Sigmoid colon (tissue), 3 donors: ENCODE measurements at regions not wholly inside any gene's neighbourhood (a gene's known extent, or its start where the extent isn't known, plus 50 kb on each side); places are given as distances from the start of the nearest gene placed in this dataset.

Experiments used
- CTCF ChIP-seq, 4 experiments: fragments of 450-650 bp in 3 of 4; fragments of 200-600 bp in 1 of 4; IDR thresholded peaks; one replicate each; pipeline ENCODE4 v1.5.1; 2016 to 2019; ENCODE audit warnings: antibody characterized with exemption in 4 of 4, mild to moderate bottlenecking in 3 of 4, moderate library complexity in 2 of 4
- POLR2A ChIP-seq, 2 donors: fragments of 450-650 bp; IDR thresholded peaks; one replicate each; pipeline ENCODE4 v1.6.1; 2016; ENCODE audit warnings: antibody characterized with exemption in 2 of 2, mild to moderate bottlenecking in 2 of 2, moderate library complexity in 2 of 2

DNA sequence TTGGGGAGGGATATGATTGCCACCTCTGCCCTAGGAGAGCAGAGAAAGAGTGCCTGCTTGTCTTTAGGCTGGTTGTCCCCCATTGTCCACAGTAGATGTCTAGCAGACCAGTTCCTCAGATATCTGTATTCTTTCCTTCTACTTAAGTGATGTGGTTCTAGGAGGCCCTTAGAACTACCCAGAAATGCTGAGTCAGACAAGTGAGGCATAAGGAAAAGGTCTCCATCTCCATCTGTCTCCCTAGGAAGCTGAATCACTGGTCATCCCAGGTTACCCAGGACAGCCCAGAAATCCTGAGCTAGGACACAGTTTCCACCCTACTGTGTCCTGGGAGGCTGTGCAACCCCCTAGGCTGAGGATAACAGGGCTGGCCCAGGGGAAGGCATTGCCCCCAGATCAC is 93.4 kb upstream of the INHBA start:
- no peak for TF ChIP-seq CTCF (IDR thresholded peaks at IDR 0.05)
- no peak for TF ChIP-seq POLR2A (IDR thresholded peaks at IDR 0.05)
